Progenitor cell of endocrine pancreas (in vitro differentiated cells): ENCODE measurements at regions not wholly inside any gene's neighbourhood (a gene's known extent, or its start where the extent isn't known, plus 50 kb on each side); places are given as distances from the start of the nearest gene placed in this dataset.
"Not testable (repeated sequence)": the region's sequence is repeated elsewhere in the genome, so short reads cannot be mapped to it uniquely, and the experiment has no call there.

Experiments
- DNase-seq: peaks from one replicate; pipeline ENCODE4 v3.0.0; 2021; ENCODE audit warnings: low spot score; ENCODE audit not compliant: unreplicated experiment
- H3K27ac Mint-ChIP-seq: 2 replicates; pipeline ENCODE4 v1.8.0; 2021; ENCODE audit warnings: mild to moderate bottlenecking, moderate library complexity, mixed read lengths
- H3K27me3 Mint-ChIP-seq: 2 replicates; pipeline ENCODE4 v1.8.0; 2021; ENCODE audit warnings: mixed read lengths
- H3K36me3 Mint-ChIP-seq: 2 replicates; pipeline ENCODE4 v1.8.0; 2022; ENCODE audit warnings: mixed read lengths; ENCODE audit not compliant: insufficient read depth
- H3K4me1 Mint-ChIP-seq: 2 replicates; pipeline ENCODE4 v1.8.0; 2021; ENCODE audit warnings: low read depth, mixed read lengths
- H3K4me3 Mint-ChIP-seq: 2 replicates; pipeline ENCODE4 v1.8.0; 2021; ENCODE audit warnings: low read depth, mild to moderate bottlenecking, moderate library complexity, mixed read lengths
- H3K9me3 Mint-ChIP-seq: 2 replicates; pipeline ENCODE4 v1.8.0; 2021; ENCODE audit warnings: low read depth, mixed read lengths
- TF ChIP-seq, protein P1 (sequence below): fragments of 200-600 bp; sonication (generic); IDR thresholded peaks from one replicate; pipeline ENCODE4 v1.5.0; 2021; ENCODE audit warnings: antibody characterized with exemption, mild to moderate bottlenecking; ENCODE audit not compliant: unreplicated experiment

DNA sequence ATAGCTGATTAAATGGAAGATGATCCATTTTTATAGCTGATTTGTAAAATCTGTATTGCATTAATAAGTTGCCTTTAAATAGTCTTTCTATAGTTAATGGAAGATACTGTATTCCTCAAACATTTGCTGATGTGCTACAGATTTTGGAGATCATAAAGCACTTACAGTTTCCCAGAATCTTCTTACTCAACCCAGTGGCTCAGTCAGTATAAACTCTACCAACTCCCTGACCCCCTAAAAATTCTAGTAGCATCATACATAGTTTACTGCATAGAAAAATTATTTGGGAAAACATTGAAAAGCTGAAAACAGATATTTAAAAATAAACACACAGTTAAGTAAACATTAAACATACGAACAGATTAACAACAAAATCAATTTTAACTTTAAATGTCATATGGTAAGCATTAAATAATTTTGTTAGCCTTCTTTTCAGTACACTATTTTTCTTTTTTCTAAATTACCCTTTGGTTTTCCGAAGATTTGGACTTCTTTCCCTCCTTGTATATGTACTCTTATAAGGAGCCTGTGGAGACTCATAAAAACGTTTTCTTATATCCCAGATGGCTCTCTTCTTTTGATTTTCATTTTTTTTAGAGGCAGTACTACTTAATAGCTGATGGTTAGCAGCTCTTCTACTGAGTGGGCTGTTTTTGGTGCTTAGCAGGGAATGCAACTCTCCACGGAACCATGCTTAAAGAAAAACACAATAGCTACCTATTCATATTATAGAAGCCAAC is 62.7 kb upstream of the BMP5 start:
- TF ChIP-seq, protein P1, sequence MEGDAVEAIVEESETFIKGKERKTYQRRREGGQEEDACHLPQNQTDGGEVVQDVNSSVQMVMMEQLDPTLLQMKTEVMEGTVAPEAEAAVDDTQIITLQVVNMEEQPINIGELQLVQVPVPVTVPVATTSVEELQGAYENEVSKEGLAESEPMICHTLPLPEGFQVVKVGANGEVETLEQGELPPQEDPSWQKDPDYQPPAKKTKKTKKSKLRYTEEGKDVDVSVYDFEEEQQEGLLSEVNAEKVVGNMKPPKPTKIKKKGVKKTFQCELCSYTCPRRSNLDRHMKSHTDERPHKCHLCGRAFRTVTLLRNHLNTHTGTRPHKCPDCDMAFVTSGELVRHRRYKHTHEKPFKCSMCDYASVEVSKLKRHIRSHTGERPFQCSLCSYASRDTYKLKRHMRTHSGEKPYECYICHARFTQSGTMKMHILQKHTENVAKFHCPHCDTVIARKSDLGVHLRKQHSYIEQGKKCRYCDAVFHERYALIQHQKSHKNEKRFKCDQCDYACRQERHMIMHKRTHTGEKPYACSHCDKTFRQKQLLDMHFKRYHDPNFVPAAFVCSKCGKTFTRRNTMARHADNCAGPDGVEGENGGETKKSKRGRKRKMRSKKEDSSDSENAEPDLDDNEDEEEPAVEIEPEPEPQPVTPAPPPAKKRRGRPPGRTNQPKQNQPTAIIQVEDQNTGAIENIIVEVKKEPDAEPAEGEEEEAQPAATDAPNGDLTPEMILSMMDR = no peak
- DNase-seq = no peak
- no peak overlapping the region for H3K27ac Mint-ChIP-seq
- no peaks in the 10 kb centered on the region for H3K36me3 Mint-ChIP-seq
- no peak overlapping the region for H3K4me3 Mint-ChIP-seq
- H3K9me3 Mint-ChIP-seq = no peaks in the 10 kb centered on the region
- peaks cover 3% of the 10 kb centered on the region for H3K4me1 Mint-ChIP-seq
- H3K27me3 Mint-ChIP-seq = no peaks in the 10 kb centered on the region

DNA sequence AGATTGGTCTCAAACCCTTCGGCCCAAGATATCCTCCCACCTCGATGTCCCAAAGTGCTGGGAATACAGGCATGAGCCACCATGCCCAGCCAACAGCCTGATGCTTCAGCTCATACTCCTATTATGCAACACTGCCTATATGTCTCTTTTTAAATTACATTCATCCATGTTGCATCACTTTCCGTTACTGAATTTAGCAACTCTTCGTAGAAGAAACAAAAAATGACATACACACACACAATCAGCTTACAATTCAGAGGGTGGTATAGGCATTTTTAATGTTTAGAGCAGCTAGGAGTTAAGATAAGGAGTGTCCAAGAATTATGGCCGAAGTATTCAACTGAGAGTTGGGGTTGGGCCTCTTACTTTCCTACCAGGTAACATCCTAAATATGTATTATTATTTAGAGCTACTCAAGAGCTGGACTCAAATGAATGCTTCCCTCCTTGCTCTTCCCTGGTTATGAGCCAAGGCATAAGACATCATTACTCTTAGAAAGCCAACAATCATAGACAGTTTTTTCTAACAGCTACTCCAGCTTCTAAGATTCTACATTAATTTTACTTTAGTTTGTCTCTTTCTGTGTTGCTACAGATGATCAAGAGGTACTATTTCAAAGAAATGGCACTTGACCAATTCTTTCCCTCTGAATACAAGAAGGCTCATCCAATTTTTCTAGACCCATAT is 62.0 kb upstream of the BMP5 start:
- TF ChIP-seq, protein P1 = no peak
- Mint-ChIP-seq H3K27me3 (no peaks in the 10 kb centered on the region), H3K9me3 (no peaks in the 10 kb centered on the region), H3K36me3 (no peaks in the 10 kb centered on the region), H3K4me1 (peaks cover 3% of the 10 kb centered on the region), H3K27ac (no peak overlapping the region), H3K4me3 (no peak overlapping the region)
- no peak for DNase-seq

DNA sequence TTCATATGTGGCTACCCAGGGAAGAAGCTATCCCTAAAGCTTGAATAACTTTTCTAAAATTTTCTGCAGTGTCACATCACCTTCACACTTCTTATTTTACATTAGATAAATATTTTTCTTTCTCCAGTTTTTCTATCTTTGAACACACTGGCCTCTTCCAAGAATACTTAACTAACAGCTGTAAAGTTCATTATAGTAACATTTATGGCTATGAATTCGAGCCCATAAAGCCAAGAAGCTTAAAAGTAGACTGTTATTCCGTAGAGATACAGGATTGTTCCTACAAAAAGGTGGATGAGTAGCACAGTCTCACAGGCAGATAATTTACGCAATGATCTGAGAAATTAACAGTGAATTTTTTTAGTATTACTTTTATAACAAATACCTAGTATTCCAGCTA is 55.7 kb upstream of the BMP5 start:
- TF ChIP-seq, protein P1 = no peak
- H3K9me3 Mint-ChIP-seq = no peaks in the 10 kb centered on the region
- DNase-seq = no peak
- H3K4me3 Mint-ChIP-seq = no peak overlapping the region
- no peaks in the 10 kb centered on the region for H3K36me3 Mint-ChIP-seq
- H3K4me1 Mint-ChIP-seq = peaks cover 2% of the 10 kb centered on the region
- H3K27ac Mint-ChIP-seq = no peak overlapping the region
- no peaks in the 10 kb centered on the region for H3K27me3 Mint-ChIP-seq

DNA sequence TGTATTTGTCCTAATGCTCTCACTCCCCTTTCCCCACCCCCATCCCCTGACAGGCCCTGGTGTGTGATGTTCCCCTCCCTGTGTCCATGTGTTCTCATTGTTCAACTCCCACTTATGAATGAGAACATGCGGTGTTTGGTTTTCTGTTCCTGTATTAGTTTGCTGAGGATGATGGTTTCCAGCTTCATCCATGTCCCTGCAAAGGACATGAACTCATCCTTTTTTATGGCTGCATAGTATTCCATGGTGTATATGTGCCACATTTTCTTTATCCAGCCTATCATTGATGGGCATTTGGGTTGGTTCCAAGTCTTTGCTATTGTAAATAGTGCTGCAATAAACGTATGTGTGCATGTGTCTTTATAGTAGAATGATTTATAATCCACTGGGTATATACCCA is 52.3 kb upstream of the BMP5 start:
- not testable (repeated sequence) for H3K9me3 Mint-ChIP-seq, DNase-seq, H3K4me3 Mint-ChIP-seq

DNA sequence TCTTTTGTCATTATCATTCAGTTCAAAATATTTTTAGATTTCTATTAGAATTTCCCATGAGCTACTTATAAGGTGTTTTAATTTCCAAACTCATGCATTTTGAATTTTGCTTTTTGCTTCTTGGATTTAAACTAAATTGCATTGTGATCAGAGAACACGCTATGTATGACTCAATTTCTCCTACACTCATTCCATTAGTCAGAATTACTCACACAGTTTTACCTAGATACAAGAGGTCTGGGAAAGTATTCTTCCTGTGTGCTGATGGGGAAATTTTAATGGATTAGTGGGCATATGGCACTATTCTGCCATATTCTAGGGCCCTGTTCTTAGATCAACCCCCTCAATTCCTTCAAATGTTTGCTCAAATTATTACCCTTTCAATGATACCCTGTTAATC is 49.9 kb upstream of the BMP5 start:
- H3K27me3 Mint-ChIP-seq = no peaks in the 10 kb centered on the region
- no peaks in the 10 kb centered on the region for H3K4me1 Mint-ChIP-seq
- H3K4me3 Mint-ChIP-seq = no peak overlapping the region
- H3K9me3 Mint-ChIP-seq = no peaks in the 10 kb centered on the region
- DNase-seq = no peak
- TF ChIP-seq, protein P1 = no peak
- H3K27ac Mint-ChIP-seq = no peak overlapping the region
- no peaks in the 10 kb centered on the region for H3K36me3 Mint-ChIP-seq

More for the DNA sequence above, 52.3 kb upstream of the BMP5 start:
- not testable (repeated sequence) for H3K36me3 Mint-ChIP-seq, H3K27me3 Mint-ChIP-seq, H3K27ac Mint-ChIP-seq, H3K4me1 Mint-ChIP-seq
